ENCODE measurements at regions not wholly inside any gene's neighbourhood (a gene's known extent, or its start where the extent isn't known, plus 50 kb on each side); places are given as distances from the start of the nearest gene placed in this dataset.

- CTCF ChIA-PET = no interaction called here
- in situ Hi-C loops (cut with MboI; ENCODE audit: low sequenced_read_pairs) = no loop called here
- H3K27ac ChIP-seq (ENCODE audit: insufficient read depth, low read length) = no peak overlapping the region
Observed at GRCh38 chr20:22836211-22836610, 198.9 kb upstream of the SSTR4 start.

More at GRCh38 chr20:22836211-22836610, 198.9 kb upstream of the SSTR4 start:
- no peak overlapping the region for H4K8ac ChIP-seq (ENCODE audit: low read depth in 2 of 2, low read length in 2 of 2)
- H3K27me3 ChIP-seq (ENCODE audit: control insufficient read depth, insufficient read depth, low read length) = peaks cover 2% of the 10 kb centered on the region; the same call in 1 of the 2 replicates
- H3K4me2 ChIP-seq (ENCODE audit: low read depth, low read length) = no peak overlapping the region
- DNase-seq (no peak), ATAC-seq (ENCODE audit: low read depth) (no peak)
- no peak overlapping the region for H3K56ac ChIP-seq (ENCODE audit: extremely low read depth, insufficient read depth, low read length)
- dilution Hi-C loops (cut with HindIII; ENCODE audit: low sequenced_read_pairs, unreplicated experiment) (no loop called here), intact Hi-C loops (cut with micrococcal nuclease) (no loop called here)
- no peak overlapping the region for H2BK120ac ChIP-seq (ENCODE audit: low read depth, low read length)
- H4K91ac ChIP-seq (ENCODE audit: insufficient read depth, low read depth, low read length) = no peak overlapping the region
- POLR2A ChIA-PET (ENCODE audit: unreplicated experiment) = no interaction called here
- no peak overlapping the region for H2AFZ ChIP-seq (replicated peaks; ENCODE audit: low read length, poor library complexity)
- H3K9ac ChIP-seq (ENCODE audit: low read depth, low read length) = no peak overlapping the region
- no peak overlapping the region for H2AK5ac ChIP-seq (ENCODE audit: low read depth, low read length)
- H2BK15ac ChIP-seq (ENCODE audit: low read depth, low read length) = no peak overlapping the region
- H3K9me3 ChIP-seq (ENCODE audit: control insufficient read depth, insufficient read depth, low read length) = no peaks in the 10 kb centered on the region
- H4K20me1 ChIP-seq (ENCODE audit: insufficient read depth, low read length) = no peaks in the 10 kb centered on the region
- H3K4me1 ChIP-seq (ENCODE audit: control insufficient read depth, insufficient read depth, low read length) = no peaks in the 10 kb centered on the region
- TF ChIP-seq RCOR1 (IDR thresholded peaks at IDR 0.05; ENCODE audit: insufficient replicate concordance, low read length) = no peak
- TF ChIP-seq, protein P1, sequence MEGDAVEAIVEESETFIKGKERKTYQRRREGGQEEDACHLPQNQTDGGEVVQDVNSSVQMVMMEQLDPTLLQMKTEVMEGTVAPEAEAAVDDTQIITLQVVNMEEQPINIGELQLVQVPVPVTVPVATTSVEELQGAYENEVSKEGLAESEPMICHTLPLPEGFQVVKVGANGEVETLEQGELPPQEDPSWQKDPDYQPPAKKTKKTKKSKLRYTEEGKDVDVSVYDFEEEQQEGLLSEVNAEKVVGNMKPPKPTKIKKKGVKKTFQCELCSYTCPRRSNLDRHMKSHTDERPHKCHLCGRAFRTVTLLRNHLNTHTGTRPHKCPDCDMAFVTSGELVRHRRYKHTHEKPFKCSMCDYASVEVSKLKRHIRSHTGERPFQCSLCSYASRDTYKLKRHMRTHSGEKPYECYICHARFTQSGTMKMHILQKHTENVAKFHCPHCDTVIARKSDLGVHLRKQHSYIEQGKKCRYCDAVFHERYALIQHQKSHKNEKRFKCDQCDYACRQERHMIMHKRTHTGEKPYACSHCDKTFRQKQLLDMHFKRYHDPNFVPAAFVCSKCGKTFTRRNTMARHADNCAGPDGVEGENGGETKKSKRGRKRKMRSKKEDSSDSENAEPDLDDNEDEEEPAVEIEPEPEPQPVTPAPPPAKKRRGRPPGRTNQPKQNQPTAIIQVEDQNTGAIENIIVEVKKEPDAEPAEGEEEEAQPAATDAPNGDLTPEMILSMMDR (conservative IDR thresholded peaks at IDR 0.05; ENCODE audit: low read depth, low read length) = no peak
- WGBS, 2 experiments (ENCODE audit: extremely low coverage in 2 of 2, insufficient read length in 1 of 2) = no CpG with 5 or more reads among the region's 1 CpG
- no TSS peak for BruUV-seq (replicated peaks)
- no peak overlapping the region for H2BK5ac ChIP-seq (ENCODE audit: low read depth, low read length, poor library complexity, severe bottlenecking)
- H3K36me3 ChIP-seq (ENCODE audit: control insufficient read depth, insufficient read depth, low read length) = no peaks in the 10 kb centered on the region
- no peak overlapping the region for H3K23ac ChIP-seq (ENCODE audit: low read depth, low read length)
- no peak overlapping the region for H3K4me3 ChIP-seq (ENCODE audit: insufficient read depth, low read depth, low read length)
- H3K4ac ChIP-seq (ENCODE audit: low read depth, low read length) = no peak overlapping the region
- H3K79me1 ChIP-seq (ENCODE audit: low read depth in 1 of 2, low read length in 2 of 2) = no peaks in the 10 kb centered on the region
- H3K9me1 ChIP-seq (ENCODE audit: insufficient read depth, low read length) = no peaks in the 10 kb centered on the region
- H3K18ac ChIP-seq (ENCODE audit: low read depth, low read length) = no peak overlapping the region
- no peak overlapping the region for H4K5ac ChIP-seq (ENCODE audit: low read depth, low read length)
- no peak overlapping the region for H3K14ac ChIP-seq (replicated peaks; ENCODE audit: low read depth, low read length)
- no peak overlapping the region for H2AK9ac ChIP-seq (replicated peaks; ENCODE audit: low read depth, low read length, poor library complexity)
- H2BK20ac ChIP-seq (ENCODE audit: low read depth, low read length) = no peak overlapping the region
